Loucy (cell line): ENCODE measurements at regions not wholly inside any gene's neighbourhood (a gene's known extent, or its start where the extent isn't known, plus 50 kb on each side); places are given as distances from the start of the nearest gene placed in this dataset.
"Not testable (repeated sequence)": the region's sequence is repeated elsewhere in the genome, so short reads cannot be mapped to it uniquely, and the experiment has no call there.

ENCODE experiments used
- EZH2phosphoT487 ChIP-seq: fragments of 200-600 bp; IDR thresholded peaks from 2 replicates; pipeline ENCODE4 v1.6.1; 2018; ENCODE audit warnings: antibody characterized with exemption, mild to moderate bottlenecking, moderate library complexity, borderline replicate concordance
- TF ChIP-seq, protein P1 (sequence below): fragments of 200-600 bp; sonication (generic); conservative IDR thresholded peaks from 2 replicates; pipeline ENCODE4 v1.5.1; 2014; ENCODE audit warnings: mild to moderate bottlenecking, antibody characterized with exemption, low read length

DNA sequence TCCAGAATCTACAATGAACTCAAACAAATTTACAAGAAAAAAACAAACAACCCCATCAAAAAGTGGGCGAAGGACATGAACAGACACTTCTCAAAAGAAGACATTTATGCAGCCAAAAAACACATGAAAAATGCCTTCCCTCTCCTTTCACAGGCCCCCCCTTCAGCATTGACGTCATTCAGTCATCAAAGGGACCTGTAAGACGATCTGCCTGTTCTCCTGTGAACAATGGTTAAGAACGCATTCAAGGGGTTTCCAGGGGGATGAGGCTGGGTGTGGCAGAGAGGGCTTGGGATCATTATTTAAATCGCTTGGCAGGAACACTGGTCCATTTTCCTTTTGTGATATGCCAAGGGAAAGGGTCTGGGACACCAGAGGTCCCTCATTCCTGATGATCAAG lies 110.7 kb upstream of the PELI2 start:
- TF ChIP-seq, protein P1, sequence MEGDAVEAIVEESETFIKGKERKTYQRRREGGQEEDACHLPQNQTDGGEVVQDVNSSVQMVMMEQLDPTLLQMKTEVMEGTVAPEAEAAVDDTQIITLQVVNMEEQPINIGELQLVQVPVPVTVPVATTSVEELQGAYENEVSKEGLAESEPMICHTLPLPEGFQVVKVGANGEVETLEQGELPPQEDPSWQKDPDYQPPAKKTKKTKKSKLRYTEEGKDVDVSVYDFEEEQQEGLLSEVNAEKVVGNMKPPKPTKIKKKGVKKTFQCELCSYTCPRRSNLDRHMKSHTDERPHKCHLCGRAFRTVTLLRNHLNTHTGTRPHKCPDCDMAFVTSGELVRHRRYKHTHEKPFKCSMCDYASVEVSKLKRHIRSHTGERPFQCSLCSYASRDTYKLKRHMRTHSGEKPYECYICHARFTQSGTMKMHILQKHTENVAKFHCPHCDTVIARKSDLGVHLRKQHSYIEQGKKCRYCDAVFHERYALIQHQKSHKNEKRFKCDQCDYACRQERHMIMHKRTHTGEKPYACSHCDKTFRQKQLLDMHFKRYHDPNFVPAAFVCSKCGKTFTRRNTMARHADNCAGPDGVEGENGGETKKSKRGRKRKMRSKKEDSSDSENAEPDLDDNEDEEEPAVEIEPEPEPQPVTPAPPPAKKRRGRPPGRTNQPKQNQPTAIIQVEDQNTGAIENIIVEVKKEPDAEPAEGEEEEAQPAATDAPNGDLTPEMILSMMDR, result not testable (repeated sequence)
- TF ChIP-seq EZH2phosphoT487, result not testable (repeated sequence)
